ENCODE measurements at regions not wholly inside any gene's neighbourhood (a gene's known extent, or its start where the extent isn't known, plus 50 kb on each side); places are given as distances from the start of the nearest gene placed in this dataset. TPM values are rescaled to one million over a fixed set of nuclear protein-coding genes. Genes with fewer than 3 reads are reported as not detected.

- TF ChIP-seq CTCF (IDR thresholded peaks at IDR 0.05; ENCODE audit: extremely low read depth, low read depth, low read length), result no peak
- no peak overlapping the region for H3K4me3 ChIP-seq (ENCODE audit: insufficient read depth, low read length)
- peaks cover 34% of the 10 kb centered on the region for H3K27me3 ChIP-seq (ENCODE audit: insufficient read depth, low read length)
Observed at GRCh38 chr4:1458581-1458980, 52.3 kb upstream of the NKX1-1 start.

More at GRCh38 chr4:1458581-1458980, 52.3 kb upstream of the NKX1-1 start:
- Histone ChIP-seq H2AFZ (ENCODE audit: low read length) (no peak overlapping the region), H3K4me1 (ENCODE audit: insufficient read depth, low read length) (no peaks in the 10 kb centered on the region), H3K4me2 (ENCODE audit: insufficient read depth, low read length) (no peak overlapping the region), H3K36me3 (ENCODE audit: insufficient read depth, low read length) (no peaks in the 10 kb centered on the region), H3K9me3 (ENCODE audit: low read depth, low read length) (no peaks in the 10 kb centered on the region), H3K79me2 (ENCODE audit: insufficient read depth, low read length) (no peaks in the 10 kb centered on the region), H3K27ac (ENCODE audit: low read depth, low read length) (no peak overlapping the region), H4K20me1 (ENCODE audit: insufficient read depth, low read length) (no peaks in the 10 kb centered on the region)
- peak; percentile 49 for DNase-seq (ENCODE audit: insufficient read length, low spot score, missing footprints)

Small RNA genes lying in the stretch of these regions (small RNA-seq; reads per million reads assigned to genes)
- not detected for gene AC147067.2

Data from osteoblast (primary cell).